Spleen (tissue), 11 donors: ENCODE measurements at regions not wholly inside any gene's neighbourhood (a gene's known extent, or its start where the extent isn't known, plus 50 kb on each side); places are given as distances from the start of the nearest gene placed in this dataset.
A peak's percentile ranks its signal among the peaks of the same experiment; 100 is the strongest.

Experiments used
- DNase-seq: peaks from one replicate; pipeline ENCODE4 v3.0.0-alpha.2; 2020
- H3K27ac ChIP-seq, 8 donors: fragments of 200-600 bp; sonication (generic) in 7 of 8; 1 replicate in 4 of 8; 2 replicates in 4 of 8; pipeline versions ENCODE4 v1.5.0 to v1.8.0; 2016 to 2021; ENCODE audit warnings: inconsistent platforms in 4 of 8, mild to moderate bottlenecking in 4 of 8, moderate library complexity in 1 of 8
- H3K27me3 ChIP-seq, 7 donors: fragments of 200-600 bp; sonication (generic) in 6 of 7; replicated peaks in 1 of 7; 1 replicate in 4 of 7; 2 replicates in 3 of 7; pipeline versions ENCODE4 v1.5.0 to v1.8.0; 2016 to 2021; ENCODE audit warnings: inconsistent platforms in 3 of 7, mild to moderate bottlenecking in 1 of 7
- H3K36me3 ChIP-seq, 6 donors: fragments of 200-600 bp; sonication (generic) in 5 of 6; 1 replicate in 4 of 6; 2 replicates in 2 of 6; pipeline versions ENCODE4 v1.5.0 to v1.8.0; 2016 to 2021; ENCODE audit warnings: inconsistent platforms in 2 of 6
- H3K4me1 ChIP-seq, 6 donors: fragments of 200-600 bp; sonication (generic) in 5 of 6; 1 replicate in 3 of 6; 2 replicates in 3 of 6; pipeline versions ENCODE4 v1.5.0 to v1.8.0; 2016 to 2021; ENCODE audit warnings: inconsistent platforms in 3 of 6
- H3K4me3 ChIP-seq, 8 donors: fragments of 200-600 bp; sonication (generic) in 7 of 8; 1 replicate in 4 of 8; 2 replicates in 4 of 8; pipeline versions ENCODE4 v1.5.0 to v1.8.0; 2016 to 2021; ENCODE audit warnings: inconsistent platforms in 4 of 8, mild to moderate bottlenecking in 4 of 8, moderate library complexity in 2 of 8
- H3K9me3 ChIP-seq, 8 donors: fragments of 200-600 bp; sonication (generic) in 7 of 8; 1 replicate in 4 of 8; 2 replicates in 4 of 8; pipeline versions ENCODE4 v1.5.0 to v1.8.0; 2016 to 2021; ENCODE audit warnings: inconsistent platforms in 4 of 8
- POLR2A ChIP-seq, 3 donors: fragments of 450-650 bp; IDR thresholded peaks; one replicate each; pipeline ENCODE4 v1.5.1; 2017; ENCODE audit warnings: antibody characterized with exemption in 3 of 3, mild to moderate bottlenecking in 1 of 3
- POLR2AphosphoS5 ChIP-seq, 3 donors: sonication (generic); formaldehyde crosslinking; IDR thresholded peaks; one replicate each; pipeline ENCODE4 v1.5.1; 2017; ENCODE audit warnings: antibody characterized with exemption in 3 of 3
- WGBS, 5 donors: extraction: QIAGEN DNeasy Blood & Tissue Kit in 3 of 5; methylation state at CpG; one replicate each; pipeline versions ENCODE4 v1.1.5 to v1.1.7; 2013 to 2018; 5-methylcytosine and 5-hydroxymethylcytosine counted together
- intact Hi-C: fragments of 100-400 bp; cut with DNase I; formaldehyde crosslinking; loops from one replicate; pipeline ENCODE4 v1.15.0; 2023; ENCODE audit warnings: low total_unique reads
- TF ChIP-seq, protein P1 (sequence below), 11 experiments: fragments of 200-600 bp in 7 of 11; fragments of 450-650 bp in 4 of 11; sonication (generic) in 4 of 11; IDR thresholded peaks in 8 of 11; conservative IDR thresholded peaks in 3 of 11; 1 replicate in 7 of 11; 2 replicates in 4 of 11; pipeline versions ENCODE4 v1.4.0 to v1.8.0; 2016 to 2021; ENCODE audit warnings: antibody characterized with exemption in 11 of 11, inconsistent platforms in 4 of 11, mild to moderate bottlenecking in 1 of 11
- donor health status: healthy with polysubstance abuse.
- donor health status: DM: no; HTN: no; CAD: no; lungs with moderate emphysema.
- donor health status: DM: no; HTN: no; CAD: no.
- donor health status: Bipolar disorder and iron deficiency.
- donor health status: healthy.
- donor health status: DM: no; HTN: no; CAD: no.
- donor health status: DM: yes; HTN: yes; CAD: no.

DNA sequence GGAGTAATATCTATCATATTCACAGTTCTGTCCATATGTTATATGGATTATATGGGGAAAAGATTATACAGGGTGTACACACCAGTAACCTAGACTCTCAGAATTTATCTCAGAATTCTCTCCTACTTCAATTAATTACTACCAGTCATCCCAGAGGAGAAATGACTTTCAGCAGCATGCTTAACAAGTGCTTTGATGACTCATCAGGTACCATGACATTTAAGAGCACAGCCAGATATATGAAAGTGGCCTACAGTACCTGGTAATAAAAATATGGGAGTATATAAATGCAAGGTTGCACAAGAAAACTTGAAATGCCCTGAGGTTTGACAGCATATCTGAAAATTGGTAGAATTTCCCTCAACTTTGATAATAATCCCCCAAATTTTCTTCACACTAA, 1273.0 kb downstream of the OTOL1 start:
- Histone ChIP-seq H3K36me3 (no peaks in the 10 kb centered on the region), H3K4me1 (no peaks in the 10 kb centered on the region), H3K27me3 (no peaks in the 10 kb centered on the region), H3K9me3 (peaks cover 0 to 22% (median 12%) of the 10 kb centered on the region in 8 donors), H3K27ac (no peak overlapping the region), H3K4me3 (no peak overlapping the region)
- DNase-seq, result no peak
- intact Hi-C loops, result no loop called here
- TF ChIP-seq POLR2A (IDR thresholded peaks at IDR 0.05), result no peak
- TF ChIP-seq, protein P1, sequence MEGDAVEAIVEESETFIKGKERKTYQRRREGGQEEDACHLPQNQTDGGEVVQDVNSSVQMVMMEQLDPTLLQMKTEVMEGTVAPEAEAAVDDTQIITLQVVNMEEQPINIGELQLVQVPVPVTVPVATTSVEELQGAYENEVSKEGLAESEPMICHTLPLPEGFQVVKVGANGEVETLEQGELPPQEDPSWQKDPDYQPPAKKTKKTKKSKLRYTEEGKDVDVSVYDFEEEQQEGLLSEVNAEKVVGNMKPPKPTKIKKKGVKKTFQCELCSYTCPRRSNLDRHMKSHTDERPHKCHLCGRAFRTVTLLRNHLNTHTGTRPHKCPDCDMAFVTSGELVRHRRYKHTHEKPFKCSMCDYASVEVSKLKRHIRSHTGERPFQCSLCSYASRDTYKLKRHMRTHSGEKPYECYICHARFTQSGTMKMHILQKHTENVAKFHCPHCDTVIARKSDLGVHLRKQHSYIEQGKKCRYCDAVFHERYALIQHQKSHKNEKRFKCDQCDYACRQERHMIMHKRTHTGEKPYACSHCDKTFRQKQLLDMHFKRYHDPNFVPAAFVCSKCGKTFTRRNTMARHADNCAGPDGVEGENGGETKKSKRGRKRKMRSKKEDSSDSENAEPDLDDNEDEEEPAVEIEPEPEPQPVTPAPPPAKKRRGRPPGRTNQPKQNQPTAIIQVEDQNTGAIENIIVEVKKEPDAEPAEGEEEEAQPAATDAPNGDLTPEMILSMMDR (IDR thresholded peaks at IDR 0.05 in 8 of 11, conservative IDR thresholded peaks at IDR 0.05 in 3 of 11), result no peak
- TF ChIP-seq POLR2AphosphoS5 (IDR thresholded peaks at IDR 0.05), result no peak

DNA sequence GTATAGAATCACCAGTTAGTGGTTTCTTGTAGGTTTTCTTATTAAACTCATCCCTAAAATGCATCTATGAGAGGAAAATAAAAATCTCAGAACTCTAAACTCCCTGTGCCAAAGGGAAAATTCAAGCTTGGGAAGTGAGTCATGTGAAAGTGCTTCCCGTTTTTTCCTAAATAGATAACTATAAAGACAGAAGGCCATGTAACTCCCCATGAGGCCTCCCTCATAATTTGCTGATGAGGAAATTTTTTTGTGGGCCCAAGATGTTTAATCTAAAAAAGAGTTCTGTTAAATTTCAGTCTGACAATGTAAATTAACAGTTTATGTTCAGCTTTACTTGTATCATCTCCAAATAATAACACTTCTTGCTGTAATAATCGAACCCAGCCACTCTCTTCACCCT, 1273.9 kb downstream of the OTOL1 start:
- TF ChIP-seq POLR2A (IDR thresholded peaks at IDR 0.05), result no peak
- TF ChIP-seq, protein P1 (IDR thresholded peaks at IDR 0.05 in 8 of 11, conservative IDR thresholded peaks at IDR 0.05 in 3 of 11), result no peak
- TF ChIP-seq POLR2AphosphoS5 (IDR thresholded peaks at IDR 0.05), result no peak
- Histone ChIP-seq H3K9me3 (peaks cover 0 to 19% (median 10%) of the 10 kb centered on the region in 8 donors), H3K27ac (peak overlapping the region in 1 of 8 donors; percentile 23), H3K4me1 (no peaks in the 10 kb centered on the region), H3K36me3 (no peaks in the 10 kb centered on the region), H3K27me3 (no peaks in the 10 kb centered on the region), H3K4me3 (no peak overlapping the region)
- WGBS, 5 donors, result 50 to 73% (median 68%) methylated on average over 2 of the region's 2 CpGs
- intact Hi-C loops, result no loop called here
- DNase-seq, result no peak

DNA sequence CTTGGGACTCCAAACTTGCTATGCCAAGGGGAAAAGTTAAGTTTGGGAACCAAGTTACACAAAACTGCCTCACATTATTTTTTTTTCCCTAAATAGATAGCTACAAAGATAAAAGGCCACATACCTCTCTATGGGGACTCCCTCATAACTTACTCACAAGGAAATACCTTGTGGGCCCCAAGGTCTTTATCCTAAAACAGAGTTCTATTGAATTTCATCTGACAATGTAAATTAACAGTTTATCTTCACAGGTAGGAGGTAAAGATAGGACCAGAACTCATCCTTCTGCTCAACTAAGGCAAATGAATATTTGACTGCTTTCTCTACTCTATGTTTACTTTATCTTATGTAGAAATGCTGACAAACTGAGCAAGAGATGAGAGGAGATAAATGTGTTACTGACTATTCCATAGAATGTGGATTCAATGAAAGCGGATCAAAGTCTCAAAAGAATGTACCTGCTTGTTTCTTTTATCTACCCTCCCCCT, 1278.0 kb downstream of the OTOL1 start:
- H3K27me3 ChIP-seq, result no peaks in the 10 kb centered on the region
- no peak overlapping the region for H3K4me3 ChIP-seq
- H3K27ac ChIP-seq, result no peak overlapping the region
- WGBS, 5 donors, result 86 to 100% (median 88%) methylated on average over 1 of the region's 1 CpG
- peaks cover 0 to 14% (median 0%) of the 10 kb centered on the region in 8 donors for H3K9me3 ChIP-seq
- no peaks in the 10 kb centered on the region for H3K4me1 ChIP-seq
- DNase-seq, result no peak
- TF ChIP-seq POLR2A (IDR thresholded peaks at IDR 0.05) (no peak), POLR2AphosphoS5 (IDR thresholded peaks at IDR 0.05) (no peak)
- TF ChIP-seq, protein P1 (IDR thresholded peaks at IDR 0.05 in 8 of 11, conservative IDR thresholded peaks at IDR 0.05 in 3 of 11), result no peak
- H3K36me3 ChIP-seq, result no peaks in the 10 kb centered on the region
- intact Hi-C loops, result no loop called here

DNA sequence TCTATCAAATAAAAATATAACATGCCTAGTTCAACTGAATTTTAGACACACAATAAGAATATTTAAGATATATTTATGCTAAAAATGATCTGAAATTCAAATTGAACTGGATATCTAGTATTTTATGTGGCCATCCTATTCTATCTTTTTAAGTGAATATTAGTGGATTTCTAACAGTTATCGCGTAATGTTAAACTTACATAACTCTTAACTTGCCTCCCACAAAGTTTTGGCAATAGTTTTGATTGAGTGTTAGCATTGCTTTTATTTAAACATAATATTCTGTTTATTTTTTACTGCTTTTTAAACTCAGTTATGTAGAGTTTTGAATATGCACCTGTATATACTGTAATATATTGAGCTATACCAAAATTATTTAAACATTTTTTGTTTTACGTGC, 1279.5 kb downstream of the OTOL1 start:
- H3K4me3 ChIP-seq, result no peak overlapping the region
- no peaks in the 10 kb centered on the region for H3K36me3 ChIP-seq
- intact Hi-C loops, result no loop called here
- H3K4me1 ChIP-seq, result no peaks in the 10 kb centered on the region
- 29 to 95% (median 61%) methylated on average over 3 of the region's 3 CpGs for WGBS, 5 donors
- H3K9me3 ChIP-seq, result peaks cover 0 to 14% (median 0%) of the 10 kb centered on the region in 8 donors
- TF ChIP-seq POLR2AphosphoS5 (IDR thresholded peaks at IDR 0.05) (no peak), POLR2A (IDR thresholded peaks at IDR 0.05) (no peak)
- TF ChIP-seq, protein P1 (IDR thresholded peaks at IDR 0.05 in 8 of 11, conservative IDR thresholded peaks at IDR 0.05 in 3 of 11), result no peak
- no peak overlapping the region for H3K27ac ChIP-seq
- H3K27me3 ChIP-seq, result no peaks in the 10 kb centered on the region
- no peak for DNase-seq
